GM21529 (cell line): ENCODE measurements at regions not wholly inside any gene's neighbourhood (a gene's known extent, or its start where the extent isn't known, plus 50 kb on each side); places are given as distances from the start of the nearest gene placed in this dataset.

ENCODE experiments used
- ATAC-seq: cut with Tn5 transposase; IDR thresholded peaks from one replicate; pipeline ENCODE4 v1.9.1; 2021; ENCODE audit not compliant: unreplicated experiment

GRCh38 chr7:4612237-4612636 is 69.9 kb upstream of the FOXK1 start:
- no peak for ATAC-seq

GRCh38 chr7:4612939-4613841 is 68.9 kb upstream of the FOXK1 start:
- ATAC-seq = no peak

GRCh38 chr7:4613846-4614548 is 68.1 kb upstream of the FOXK1 start:
- no peak for ATAC-seq

- no peak for ATAC-seq
Observed at GRCh38 chr7:4616116-4616515, 66.0 kb upstream of the FOXK1 start.

- ATAC-seq = no peak
Observed at GRCh38 chr7:4621396-4621795, 60.7 kb upstream of the FOXK1 start.

- no peak for ATAC-seq
Observed at GRCh38 chr7:4626318-4626845, 55.7 kb upstream of the FOXK1 start.

- no peak for ATAC-seq
Observed at GRCh38 chr7:4629287-4629895, 52.7 kb upstream of the FOXK1 start.

- no peak for ATAC-seq
Observed at GRCh38 chr7:4631380-4632179, 50.5 kb upstream of the FOXK1 start.
